Effector CD8-positive, alpha-beta T cell (primary cell): ENCODE measurements at regions not wholly inside any gene's neighbourhood (a gene's known extent, or its start where the extent isn't known, plus 50 kb on each side); places are given as distances from the start of the nearest gene placed in this dataset.
"Not testable (repeated sequence)": the region's sequence is repeated elsewhere in the genome, so short reads cannot be mapped to it uniquely, and the experiment has no call there.

ENCODE experiments used
- DNase-seq: peaks from one replicate; lab custom pipeline; 2025; lab: John Stamatoyannopoulos, UW

DNA sequence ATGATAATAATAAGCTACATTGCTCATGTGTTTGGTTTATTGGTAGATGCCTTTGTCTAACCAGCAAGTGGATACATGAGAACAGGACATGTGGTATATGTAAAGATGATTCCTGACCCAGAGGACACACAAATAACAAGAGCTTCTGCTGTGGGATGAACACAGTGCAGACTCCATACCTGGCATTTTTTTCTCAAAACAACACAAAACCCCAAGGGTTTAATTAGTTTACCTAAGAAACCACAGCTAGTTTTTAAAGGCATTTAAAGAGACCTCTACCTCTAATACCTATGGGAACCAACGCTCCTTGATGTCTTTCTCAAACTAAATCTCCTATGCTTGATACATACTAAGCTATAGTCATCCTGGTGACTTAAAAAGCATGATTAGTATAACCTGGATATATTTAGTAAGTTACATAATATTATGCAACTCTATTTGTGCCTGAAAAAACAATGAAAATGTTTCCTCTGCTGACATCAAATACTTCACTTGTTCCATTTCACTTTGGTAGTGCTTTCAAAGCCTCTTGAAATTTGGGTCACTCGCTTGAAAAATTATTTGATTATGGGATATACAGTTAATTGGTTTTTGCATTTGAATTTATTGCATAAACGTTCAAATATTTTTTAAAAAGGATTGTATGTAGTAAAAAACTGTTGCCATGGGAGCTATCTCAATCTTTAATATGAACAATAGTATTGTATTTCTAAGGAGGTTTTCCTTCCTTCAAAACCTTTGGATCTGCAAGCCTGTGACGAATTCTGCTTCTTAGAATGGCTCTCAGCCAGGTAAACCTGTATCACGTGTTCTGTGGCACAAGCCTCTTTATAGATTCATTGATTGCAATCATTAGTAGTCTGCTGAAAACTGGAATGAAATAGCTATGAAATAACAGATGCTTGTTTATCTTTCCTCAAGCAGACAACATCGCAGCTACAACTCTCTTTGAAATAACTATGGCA is 233.0 kb upstream of the KCNMB2 start:
- DNase-seq, result no peak

DNA sequence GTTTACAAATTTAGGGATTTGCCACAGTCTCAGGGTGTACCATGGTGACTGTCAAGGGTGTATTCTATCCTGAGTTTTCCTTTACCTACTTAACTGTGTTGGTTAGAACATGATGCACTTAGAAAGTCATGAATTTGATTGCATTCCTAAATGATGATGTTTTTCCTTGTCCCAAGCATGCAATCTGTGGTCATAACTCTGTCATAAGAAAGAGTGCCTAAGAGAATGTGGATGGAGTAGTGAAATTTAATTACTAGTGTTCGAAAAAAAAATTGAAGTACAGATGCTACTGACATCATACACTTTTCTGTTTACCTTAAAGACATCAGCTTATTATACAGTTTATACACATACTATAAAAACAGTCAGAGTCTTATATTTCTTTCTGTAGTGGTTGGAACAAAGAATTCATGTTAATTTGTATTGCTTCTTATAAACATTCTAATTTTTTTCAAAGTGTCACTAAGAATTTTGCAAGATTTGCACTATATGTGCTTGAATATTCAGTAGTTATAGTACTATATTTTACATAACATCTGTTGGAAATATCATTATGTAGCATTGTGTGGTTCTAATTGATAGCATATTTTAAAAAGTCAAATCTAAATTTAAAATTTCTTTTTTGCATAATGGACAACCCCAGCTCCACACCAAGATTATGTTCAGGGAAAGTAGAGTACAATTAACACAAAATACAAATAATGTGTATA is 231.3 kb upstream of the KCNMB2 start:
- DNase-seq, result no peak

DNA sequence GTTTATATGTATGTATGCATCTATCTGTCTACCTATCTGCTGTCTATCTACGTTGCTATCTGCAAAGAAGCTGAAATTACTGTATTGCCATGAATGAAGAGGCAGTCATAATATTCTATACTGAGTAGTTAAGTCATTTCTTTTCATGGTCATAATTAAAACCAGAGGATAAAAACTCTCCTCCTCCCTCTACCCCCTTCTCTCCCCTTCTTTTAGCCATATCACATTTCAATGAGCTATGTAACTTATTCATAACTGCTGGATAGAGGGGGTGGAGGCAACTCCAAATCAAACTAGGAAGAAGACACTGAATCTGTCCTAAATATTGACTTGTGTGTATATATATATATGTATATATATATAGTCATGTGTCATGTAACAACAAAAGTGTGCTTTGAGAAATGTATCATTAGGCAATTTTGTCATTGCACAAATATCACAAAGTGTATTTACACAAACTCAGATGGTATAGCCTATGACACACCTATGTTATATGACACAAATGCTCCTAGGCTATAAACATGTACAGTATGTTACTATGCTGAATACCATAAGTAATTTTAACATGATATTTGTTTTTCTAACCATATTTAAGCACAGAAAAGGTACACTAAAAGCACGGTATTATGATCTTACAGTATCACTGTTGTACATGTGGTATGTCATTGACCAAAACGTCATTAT is 229.7 kb upstream of the KCNMB2 start:
- DNase-seq, result no peak

DNA sequence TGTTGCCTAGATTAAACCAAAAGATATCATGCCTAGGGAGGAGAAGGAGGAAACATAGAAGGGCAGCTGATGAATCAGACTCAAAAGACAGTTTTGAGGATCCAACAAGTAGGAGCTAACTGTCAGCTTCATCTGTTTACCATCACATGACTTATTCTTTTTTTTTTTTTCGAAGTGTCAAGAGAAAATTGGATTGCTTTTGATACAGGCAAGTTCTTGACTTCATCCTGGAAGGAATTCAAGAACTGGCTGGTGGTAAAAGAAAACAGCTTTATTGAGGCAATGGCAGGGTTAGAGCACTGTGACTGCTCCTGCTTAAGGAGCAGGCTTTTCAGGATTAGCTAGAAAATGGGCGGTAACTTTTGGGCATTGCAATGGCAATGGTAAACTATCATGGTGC is 227.5 kb upstream of the KCNMB2 start:
- DNase-seq, result no peak

DNA sequence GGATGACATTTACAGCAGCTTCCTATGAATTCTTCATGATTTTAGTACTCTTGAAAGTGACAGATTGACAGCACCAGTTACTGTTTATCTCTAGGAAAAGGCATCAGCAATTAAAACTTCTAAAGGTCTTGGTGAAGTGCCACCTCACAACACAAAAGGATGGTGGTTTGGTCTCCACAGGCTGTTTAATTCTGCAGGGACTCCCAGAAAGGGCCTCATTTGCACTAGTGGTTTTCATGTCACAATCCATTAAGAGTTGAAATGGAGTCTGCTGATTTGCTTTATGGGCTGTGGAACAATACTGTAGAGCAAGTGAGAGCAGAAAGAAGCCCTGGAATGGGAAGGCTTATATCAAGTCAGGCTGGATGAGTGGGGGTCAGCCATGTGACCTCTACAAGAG is 225.3 kb upstream of the KCNMB2 start:
- no peak for DNase-seq

DNA sequence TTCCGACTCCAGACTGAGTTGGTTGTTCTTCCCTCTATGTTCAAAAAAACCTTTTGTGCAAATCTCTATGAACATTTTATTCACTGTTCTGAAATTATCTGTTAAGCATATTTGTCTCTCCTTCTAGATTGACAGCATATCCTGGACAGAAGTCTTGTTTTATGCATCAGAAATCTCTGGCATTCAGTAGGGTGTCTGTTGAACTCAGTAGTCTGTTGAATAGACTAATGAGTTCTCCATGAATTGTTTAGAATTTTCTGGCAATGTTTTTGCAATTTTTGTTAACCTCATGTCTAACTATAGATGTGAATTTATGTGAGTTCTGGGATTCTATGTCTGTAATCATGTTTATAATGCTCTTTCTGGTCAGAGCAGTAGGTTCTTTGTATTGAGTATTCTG is 222.5 kb upstream of the KCNMB2 start:
- DNase-seq, result no peak

DNA sequence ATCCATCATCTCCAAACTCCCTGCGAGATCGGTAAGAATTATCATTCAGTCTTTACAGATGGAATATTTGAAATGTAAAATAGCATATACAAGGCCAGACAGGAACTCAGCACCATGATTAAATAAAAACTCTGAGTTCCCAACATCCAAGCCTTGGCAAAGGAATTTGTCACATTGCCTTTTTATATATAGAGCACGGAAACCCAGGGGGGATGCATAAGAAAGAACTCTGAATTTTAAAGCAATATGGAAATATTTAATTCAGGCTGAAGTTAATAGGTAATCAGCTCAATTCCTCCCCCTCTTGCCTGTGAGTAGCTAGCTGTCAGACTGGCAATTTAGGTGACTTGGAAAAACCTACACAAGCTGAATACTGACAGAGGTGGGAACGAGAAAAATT is 217.9 kb upstream of the KCNMB2 start:
- no peak for DNase-seq

DNA sequence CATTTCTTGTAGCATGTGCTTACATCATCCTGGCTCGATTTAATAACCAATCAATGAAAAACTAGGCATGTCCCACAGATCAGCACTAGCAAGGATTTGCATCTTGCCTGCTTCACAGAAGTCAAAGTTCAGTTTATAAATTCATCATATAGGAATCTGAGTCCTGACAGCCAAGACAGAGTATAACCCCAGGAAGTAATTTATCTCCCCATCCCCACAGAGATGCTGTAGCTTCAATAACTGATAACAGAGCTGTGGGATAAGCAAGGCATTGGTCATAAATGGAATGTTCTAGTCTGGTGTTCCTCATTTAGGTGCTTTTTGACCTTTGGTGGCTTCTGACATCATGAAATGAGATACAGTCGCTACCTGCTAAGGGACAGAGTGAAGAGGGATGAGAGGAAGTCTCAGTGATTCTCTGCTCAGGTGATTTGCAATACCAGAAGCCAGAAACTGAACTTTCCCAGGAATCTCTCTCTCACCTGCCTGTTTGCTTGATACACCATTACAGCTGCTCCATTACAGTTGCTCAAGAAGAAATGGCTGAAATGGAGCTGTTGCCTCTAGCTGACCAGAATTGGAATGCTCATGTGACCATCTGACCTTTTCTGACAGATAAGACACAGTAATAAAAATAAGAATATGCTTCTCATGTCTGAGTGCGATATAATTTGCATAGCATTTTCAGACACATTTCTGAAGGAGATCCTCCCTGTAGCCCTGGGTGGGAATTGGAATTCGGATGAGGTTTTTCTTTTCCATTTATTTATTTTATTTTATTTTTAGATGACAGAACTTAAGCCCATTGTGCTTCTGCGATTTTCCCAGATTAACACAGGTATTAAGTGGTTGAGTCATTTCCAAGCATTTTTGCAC is 217.1 kb upstream of the KCNMB2 start:
- DNase-seq, result no peak

DNA sequence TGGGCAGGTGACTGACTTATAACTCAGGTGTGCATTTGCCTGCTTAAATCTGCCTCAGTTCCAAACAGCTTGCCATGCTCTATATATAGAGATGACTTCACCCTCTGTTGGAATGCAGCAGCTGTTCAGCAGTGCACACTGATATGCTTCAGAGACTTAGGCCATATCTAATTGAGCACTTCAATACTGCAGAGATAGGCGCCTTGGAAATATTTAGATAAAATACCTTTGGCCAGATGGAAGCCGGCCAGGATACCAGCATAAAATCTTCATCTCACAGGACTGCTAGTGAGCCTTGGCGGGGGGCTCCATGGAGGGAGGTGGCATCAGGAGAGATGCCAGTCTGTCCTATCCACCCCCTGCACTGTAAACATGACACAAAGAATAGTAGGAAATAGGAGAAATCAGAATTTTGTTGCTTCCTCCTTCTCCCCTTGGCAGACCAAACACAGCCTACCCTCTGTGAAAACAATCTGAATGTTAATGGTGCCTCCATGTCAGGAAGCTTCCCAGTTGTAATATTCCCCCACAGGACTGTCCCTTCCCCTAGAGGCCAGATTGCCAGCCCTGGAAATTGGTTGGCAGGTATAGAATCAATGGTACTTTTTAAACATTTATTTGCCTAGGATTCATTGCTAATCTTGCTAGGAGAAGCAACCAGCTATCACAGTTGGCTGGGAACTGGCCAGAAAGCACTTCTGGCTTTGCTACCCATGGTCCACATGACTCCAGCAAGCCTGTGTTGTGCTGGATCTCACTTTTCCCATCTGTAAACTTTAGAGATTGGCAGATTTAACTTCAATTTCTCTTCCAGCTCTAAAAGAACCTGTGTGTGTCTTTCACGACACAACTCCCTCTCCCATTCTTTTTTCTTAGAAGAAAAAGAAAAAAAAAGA is 215.5 kb upstream of the KCNMB2 start:
- no peak for DNase-seq

DNA sequence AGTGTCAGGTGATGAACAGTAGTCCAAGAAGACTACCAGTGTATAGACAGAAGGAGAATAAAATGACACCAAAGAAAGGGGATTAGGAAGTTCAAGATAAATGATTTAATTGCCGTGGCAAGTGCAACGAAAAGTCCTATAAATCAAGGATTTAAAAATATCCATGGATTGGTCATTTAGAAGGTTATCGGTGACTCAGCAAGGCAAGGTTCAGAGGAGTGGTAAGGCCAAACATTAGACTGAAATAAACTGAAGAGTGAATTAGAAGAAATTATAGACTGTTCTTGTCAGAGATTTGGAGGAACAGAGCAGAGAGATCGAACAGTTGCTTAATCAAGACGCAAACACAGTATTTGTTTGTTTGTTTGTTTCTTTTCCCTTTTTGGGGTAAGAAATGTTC is 211.9 kb upstream of the KCNMB2 start:
- no peak for DNase-seq

DNA sequence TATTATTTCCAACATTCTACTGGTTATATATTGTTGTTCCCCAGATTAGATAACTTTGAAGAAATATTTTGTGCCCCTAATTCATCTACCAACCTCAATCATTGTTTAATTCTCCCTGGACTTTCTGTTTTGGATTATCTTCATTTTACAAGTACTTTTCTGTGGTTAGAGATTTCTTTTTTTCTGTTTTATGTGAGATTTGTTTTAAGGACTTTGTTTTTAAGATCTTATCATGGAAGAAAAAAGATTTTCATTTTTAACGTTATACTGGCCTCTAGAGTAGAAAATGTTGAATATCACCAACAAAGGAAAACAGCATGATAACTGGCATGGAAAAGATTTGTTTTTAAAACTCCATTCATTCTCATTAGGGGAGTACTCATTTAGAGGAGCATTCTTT is 210.9 kb upstream of the KCNMB2 start:
- no peak for DNase-seq

DNA sequence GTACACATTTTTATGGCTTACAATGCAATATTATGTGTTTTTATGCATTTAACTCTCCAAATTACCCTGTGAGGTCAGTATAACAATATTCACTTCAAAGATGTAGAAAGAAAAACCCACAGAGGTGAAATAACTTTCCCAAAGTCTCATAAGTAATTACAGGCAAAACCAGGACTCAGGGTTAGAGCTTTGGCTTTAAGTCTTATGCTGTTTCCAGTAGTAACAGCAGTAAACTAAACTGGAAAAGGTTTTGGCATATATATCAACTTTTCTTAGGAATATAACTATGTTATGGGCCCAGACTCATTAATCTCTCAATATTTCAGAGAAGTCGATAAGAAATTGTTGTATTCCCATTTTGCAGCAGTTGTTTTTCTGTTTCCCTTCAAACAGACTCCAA is 206.3 kb upstream of the KCNMB2 start:
- no peak for DNase-seq

DNA sequence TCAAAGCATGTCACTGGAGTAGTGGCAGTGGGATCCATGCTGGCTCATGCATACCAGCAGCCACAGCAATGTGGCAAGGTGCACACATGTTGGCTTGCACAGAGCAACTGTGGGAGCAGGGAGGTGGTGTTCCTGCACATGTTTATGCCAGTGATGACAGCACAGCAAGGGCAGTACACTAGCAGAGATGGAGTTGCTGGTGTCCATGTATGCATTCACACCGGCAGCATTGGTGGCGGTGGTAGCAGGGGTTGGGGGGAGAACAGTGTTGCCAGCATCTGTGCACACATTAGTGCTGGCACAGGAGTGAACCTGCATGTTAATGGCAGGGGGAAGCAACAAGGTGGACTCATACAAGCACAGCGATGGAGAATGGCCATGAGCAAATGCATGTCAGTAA is 202.0 kb upstream of the KCNMB2 start:
- DNase-seq, result no peak

DNA sequence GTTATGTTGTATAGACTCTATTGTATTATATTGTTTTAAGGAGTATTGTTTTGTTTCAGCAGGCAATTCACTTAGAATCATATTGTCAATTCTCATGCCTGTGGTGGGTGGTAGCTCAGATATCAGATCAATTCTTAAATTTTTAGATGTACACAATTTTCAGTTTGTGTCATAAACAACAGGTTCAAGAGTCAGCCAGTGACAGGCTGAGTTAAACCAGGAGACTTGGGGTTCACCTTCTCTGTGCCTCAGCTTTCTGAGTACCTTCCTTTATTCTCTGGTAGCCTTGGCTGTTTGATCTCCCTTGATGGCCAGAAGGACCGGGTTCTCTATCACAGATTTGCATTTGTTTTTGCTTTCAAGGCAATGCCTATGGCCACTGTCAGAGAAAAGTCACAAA is 199.9 kb upstream of the KCNMB2 start:
- DNase-seq, result no peak

DNA sequence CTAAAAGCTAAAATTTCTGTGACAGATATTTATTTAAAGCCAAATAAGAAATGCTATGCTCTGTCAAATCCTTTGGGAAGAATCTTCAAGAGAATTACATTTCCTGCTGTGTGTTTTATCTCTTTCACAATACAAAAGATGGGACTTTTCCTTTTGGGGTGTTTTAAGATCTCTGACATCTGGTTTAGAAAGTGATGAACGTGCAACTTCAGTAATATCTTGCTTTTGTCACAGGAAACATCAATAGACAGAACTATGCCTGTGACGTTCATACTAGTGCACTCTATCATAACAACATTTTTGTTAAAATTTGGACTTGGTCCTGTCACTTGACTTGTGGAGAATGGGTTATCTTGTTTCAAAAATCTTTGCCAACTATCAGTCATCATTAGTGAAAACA is 195.7 kb upstream of the KCNMB2 start:
- no peak for DNase-seq

DNA sequence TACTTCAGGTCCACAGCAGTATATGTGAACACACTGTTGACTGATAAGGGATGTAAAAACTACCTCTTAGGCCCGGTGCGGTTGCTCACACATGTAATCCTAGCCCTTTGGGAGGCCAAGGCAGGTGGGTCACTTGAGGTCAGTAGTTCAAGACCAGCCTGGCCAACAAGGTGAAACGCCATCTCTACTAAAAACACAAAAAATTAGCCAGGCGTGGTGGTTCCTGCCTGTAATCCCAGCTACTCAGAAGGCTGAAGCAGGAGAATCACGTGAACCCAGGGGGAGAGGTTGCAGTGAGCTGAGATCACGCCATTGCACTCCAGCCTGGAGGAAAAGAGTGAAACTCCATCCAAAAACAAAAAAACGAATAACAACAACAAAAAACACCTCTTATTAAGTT is 194.6 kb upstream of the KCNMB2 start:
- DNase-seq, result no peak

DNA sequence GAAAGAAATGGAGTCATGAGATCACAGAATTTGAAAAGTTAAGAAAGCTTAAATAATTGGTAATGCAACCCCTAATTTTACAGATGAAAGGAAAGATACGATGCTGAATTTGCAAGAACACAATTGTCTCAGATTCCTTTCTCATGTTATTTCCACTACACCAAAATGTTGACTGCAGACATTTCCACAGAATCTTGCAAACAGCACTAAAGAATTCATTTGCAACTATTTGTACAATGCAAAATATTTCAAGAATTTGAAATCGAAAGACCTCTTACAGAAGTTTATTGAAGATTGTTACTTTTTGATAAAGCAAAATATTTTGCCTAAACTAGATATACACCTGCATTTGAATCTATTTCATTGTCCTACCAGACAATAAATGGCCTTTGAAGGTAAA is 194.1 kb upstream of the KCNMB2 start:
- no peak for DNase-seq

DNA sequence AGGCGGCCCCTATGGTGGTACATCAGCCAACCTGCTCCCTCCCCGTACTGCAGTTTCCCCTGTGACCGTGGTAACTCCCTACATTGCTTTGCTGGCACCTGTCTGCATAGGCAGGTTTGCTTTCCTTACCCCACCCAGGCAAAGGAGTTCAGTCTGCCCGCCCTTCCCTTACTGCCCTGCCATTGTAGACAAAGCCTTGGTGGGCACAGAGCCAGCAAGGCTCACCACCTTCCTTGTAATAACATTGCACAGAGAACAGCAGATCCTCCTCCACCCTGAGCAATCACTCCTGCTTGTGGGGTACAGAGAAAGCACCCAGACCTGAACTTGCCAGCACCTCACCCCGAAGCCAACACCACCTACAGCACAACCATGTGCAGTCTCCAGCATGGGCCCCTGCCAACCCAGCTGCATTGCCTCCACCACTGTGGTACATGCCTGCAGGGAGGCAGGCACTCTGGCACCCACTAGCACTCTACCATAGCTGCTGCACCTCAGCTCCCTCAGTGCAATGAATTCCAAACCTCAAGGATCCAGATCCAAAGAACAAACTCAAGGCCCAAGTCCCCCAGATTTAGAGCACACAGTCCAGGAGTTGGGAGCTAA is 192.7 kb upstream of the KCNMB2 start:
- DNase-seq, result no peak

DNA sequence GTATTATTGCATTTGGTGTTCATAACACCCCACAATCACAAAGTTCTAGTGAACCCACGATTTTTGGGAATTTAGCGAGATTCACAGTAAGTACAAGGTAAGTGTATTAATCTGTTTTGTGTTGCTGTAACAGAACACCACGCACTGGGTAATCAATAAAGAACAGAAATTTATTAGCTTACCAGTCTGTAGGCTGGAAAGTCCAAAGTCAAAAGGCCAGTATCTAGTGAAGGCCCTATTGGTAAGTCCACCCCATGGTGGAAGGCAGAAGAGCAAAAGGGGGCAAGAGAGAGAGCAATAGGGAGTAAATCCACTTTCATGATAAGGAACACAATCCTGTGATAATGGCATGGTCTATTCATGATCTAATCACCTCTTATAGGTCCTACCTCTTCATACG is 190.3 kb upstream of the KCNMB2 start:
- no peak for DNase-seq

DNA sequence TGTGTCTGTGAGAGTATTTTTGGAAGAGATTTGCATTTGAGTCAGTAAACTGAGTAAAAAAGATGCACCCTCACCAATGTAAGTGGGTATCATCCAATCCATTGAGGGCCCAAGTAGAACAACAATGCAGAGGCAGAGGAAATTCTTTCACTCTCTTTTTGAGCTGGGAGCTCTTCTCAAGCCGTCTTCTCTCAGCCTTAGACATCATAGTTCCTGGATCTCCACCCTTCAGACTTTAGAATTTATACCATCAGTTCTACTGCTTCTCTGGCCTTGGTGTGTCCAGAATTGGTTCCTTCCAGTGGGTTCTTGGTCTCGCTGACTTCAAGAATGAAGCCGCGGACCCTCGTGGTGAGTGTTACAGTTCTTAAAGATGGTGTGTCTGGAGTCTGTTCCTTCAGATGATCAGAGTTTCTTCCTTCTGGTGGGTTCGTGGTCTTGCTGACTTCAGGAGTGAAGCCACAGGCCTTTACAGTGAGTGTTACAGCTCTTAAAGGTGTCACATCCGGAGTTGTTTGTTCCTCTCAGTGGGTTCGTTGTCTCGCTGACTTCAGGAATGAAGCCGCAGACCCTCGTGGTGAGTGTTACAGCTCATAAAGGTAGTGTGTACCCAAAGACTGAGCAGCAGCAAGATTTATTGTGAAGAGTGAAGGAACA is 187.5 kb upstream of the KCNMB2 start:
- DNase-seq, result not testable (repeated sequence)
